ENCODE measurements at regions not wholly inside any gene's neighbourhood (a gene's known extent, or its start where the extent isn't known, plus 50 kb on each side); places are given as distances from the start of the nearest gene placed in this dataset.

DNA sequence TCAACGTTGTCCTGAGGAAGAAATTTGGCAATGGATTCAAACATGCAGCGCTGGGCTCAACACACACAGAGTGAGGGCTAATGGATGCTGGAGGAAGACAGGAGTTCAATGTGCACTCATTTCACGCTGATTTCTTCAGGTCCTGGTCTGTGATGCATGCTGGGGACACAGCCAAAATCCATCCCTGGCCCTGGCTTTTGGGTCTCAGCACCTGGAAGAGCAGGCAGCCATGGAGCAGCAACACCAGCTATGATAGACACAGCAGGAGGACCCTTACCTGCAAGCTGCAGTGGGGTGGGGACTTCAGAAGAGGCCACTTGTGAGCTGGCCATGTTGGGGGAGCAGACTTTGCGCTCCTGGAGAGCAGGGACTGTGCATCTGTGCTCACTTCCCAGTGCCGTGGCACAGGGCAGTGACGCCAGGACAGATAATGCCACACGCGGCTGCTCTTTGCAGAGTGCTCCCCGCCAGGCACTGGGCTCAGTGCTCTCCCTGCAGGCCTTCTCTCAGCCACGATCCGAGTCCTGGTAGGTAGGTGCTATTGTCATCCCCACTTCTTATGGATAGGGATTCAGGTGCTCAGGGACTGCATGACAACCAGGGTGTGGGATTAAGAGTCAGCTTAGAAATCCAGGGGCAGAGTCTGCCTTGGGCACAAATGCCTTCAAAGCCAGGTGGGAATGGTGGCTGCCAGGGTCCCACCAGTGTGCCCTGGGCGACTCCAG, 138.8 kb upstream of the UNC5B start:
- DNase-seq = no peak

DNA sequence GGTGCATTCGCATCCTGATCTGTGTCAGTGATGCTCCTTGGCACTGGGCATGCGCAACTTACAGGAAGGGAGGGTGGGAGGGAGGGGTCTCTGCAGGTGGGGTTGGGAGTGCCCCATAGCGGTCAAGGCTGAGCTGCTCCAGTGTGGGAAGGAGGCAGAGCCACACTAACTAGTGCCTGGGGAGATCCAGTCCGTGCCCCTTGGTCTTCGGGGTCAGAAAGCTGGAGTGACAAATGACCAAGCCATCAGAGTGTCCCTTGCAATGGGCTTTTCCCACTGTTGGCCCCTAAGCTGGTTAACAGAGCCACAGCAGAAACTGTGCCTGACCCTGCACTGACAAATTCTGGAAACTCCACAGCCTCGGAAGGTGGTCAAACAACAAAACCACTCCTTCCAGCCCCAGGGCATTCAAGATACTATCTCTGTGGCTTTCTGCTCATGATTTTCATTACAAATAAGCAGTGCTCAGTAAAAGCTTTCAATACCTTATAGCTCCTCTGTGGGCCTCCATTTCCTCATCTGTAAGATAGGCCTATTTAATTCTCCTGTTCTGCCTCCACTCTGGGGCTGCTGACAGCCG, 138.1 kb upstream of the UNC5B start:
- DNase-seq = no peak

DNA sequence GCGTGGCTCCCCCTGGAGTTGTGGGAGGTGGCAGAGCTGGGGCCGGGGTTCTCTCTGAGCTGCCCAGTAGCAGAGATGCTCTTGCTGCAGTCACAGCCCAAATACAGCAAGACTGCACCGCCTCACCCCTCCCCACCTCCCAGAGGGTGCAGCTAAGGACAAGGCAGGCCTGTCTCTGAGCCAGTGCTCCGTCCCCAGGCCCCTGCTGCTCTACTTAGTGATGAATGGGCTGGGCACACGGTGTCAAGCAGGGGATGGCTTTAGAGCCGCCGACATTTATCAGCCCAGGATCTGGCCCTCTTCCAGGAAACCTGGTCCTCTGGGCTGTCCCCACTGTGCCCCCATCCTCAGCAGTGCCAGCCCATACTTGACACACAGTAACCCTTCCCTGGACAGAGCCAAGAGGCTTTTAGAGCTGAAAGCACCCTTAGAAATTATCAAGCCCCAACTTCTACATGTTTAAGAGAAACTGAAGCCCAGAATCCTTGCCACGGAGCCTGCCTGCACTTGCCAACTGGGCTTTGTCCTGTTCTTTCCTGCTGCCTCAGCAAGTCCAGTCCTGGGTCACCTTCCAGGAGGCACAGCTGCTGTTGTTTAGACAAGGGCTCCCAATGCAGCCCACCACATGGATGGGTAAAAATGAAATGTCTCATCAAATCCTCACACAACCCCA, 137.1 kb upstream of the UNC5B start:
- DNase-seq = no peak

DNA sequence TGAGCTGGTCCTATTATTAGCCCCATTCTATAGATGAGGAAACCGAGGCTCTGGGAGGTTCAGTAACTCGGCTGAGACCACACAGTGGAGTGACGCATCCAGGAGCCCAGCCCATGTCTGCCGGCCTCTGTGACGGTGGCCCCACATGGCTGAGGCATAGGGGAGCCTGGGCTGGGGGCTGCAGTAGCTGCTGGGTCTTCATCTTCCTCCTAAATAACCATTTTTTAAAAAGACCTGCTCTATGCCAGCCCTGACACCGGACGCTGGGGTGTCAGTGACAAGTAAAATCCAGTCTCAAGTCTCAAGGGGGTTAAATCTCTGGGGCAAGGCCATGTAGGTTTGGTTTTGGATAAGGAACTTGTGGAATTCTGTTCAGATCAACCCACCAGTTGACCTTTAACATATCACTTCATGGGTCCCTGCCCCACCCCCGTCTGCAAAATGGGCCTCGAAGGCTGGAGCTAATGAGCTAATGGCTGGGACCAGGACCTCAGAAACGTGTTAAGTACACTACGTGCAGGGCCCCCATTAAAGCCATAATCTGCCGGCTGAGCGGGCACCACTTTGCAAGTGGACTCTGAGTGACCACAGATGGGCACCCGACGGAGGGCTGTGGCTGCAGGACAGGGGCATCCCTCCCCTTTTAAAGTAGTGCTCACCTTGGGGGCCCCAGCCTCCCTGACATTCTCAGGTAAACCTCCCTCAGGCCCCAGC, 136.5 kb upstream of the UNC5B start:
- no peak for DNase-seq

DNA sequence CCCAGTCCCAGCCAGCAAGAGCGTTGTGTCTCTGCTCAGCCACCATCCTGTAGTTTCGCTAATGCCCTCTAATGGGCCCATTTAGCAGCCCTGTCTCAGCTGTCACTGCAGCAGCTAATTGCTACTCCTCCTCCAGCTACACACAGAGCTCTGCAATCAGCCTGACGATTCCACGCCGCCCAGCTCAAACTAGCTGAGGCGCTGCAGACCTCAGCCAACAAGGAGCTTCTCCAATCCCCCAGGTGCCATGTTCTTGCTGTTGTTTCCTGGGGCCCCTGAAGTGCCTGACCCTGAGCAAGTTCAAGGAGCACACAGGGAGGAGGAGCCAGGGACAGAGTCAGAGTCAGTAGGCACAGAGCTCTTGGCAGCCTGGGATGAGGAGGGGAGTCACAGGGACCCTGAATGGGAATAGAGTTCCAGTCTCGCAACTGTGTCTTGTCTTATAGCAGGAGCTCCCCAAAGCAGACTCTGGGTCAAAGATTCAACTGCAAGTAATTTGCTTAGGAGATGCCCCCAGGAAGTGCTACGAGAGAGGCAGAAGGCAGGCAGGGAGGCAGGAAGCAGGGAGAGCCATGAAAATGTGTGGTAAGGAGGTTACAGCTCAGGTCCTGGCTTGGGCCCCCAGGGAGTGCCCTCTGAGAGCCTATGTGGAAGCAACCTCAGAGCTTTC, 135.8 kb upstream of the UNC5B start:
- no peak for DNase-seq

DNA sequence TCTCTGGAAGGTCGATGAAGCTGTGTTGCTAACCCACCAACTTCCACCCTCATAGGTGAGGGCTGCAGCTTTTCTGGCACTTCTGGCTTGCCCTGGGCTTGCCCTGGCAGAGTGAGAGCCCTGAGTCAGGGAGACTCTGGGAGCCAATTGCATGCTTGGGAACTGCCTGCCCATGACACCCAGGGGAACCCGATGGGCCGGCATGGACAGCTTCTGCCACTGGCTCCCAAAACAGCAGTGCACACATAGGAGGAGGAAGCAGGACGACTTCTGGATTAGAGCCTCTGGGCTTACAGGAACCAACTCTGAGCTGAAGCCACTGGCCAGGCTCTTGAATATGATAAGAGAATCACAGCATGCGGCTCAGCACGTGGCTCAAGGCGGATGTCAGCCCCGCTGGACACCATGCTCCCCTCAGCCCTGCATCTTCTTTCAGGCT, 135.2 kb upstream of the UNC5B start:
- no peak for DNase-seq

DNA sequence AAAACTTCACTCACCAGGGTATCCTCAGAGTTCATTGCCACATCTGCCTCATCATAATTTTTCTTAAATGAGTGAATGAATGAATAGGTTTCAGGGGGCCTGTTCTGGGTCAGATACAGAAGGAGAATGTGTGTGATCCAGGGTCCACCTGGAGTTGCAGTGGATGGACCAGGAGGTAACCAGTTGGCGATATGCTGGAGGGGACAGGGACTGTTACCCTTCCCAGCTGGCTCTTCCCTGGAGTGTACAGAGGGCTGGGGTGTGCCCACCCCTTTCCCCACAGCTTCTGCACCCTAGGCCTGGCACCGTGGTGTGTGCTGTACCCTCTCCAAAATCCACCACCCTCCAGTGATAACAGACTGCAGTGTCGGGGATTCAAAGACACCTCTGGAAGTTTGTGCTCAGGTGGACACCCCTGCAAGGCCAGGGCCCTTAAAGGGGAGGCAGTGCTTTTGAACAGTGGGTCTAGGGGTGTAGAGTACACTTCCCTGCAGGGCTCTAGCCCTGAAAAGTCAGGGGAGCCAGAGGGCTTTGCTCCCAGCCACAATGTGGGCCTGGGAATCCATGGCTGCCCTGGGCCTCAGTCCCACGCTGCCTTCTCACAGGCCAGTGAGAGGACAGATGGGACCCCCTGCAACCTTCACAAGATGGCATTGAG, 134.4 kb upstream of the UNC5B start:
- no peak for DNase-seq

DNA sequence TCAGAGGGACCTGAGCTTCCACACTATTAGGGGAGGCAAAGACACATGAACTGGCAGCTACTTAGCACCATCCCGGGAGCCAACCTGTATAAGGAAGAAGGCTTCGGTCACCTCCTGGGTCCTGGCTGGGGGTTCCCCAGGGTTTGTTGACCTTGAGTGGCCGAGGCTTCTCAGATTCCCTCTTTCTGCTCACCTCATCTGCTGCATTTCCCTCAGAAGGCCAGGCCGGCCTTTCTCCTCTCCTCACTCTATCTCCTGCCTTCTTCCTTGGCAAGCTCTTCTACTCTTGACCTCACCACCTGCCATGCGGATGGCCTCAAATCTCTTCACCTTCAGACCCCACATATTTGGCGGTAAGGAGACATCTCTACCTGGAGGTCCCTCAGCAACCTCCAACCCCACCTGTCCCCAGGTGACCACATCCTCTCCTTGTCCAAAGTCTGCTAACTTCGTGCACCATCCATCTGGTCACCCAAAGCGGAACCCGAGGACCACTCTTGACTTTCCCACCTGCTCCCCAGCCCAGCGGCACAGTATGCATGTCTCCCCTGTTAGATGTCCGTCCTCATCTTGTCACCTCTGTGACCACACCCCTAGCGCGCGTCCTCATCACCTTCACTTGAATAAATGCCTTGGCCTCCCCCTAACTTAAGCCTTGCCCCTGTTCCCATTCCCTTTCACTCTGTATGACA, 133.8 kb upstream of the UNC5B start:
- DNase-seq = no peak

DNA sequence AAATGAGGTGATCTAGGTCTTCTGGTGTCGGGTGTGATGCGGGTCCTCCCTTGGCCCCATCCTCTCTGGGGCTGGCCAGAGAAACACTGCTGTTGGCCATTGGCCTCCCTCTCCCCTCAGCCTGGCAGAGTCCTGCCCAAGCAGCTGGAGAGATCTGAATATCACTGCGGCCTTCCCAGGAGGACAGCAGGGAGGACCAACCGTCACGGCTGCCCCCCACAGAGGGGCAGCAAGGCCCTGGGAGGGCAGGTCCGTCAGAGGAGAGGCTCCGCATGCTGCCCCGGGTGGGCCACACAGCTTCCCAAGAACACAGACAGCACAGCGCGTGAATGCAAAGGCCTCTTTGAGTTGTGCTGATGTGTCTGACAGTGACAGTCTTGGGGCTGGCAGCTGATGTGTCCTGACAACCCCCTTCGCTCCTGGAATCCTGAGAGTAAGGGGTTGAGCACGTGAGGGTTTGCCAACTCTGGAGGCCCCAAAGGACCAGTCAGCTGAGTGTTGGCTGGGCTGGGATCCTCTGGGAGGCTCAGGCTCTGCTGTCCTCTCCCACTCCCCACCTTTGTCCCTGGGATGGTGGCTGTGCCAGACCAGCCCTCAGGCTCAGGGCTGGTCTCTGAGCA, 132.5 kb upstream of the UNC5B start:
- no peak for DNase-seq

DNA sequence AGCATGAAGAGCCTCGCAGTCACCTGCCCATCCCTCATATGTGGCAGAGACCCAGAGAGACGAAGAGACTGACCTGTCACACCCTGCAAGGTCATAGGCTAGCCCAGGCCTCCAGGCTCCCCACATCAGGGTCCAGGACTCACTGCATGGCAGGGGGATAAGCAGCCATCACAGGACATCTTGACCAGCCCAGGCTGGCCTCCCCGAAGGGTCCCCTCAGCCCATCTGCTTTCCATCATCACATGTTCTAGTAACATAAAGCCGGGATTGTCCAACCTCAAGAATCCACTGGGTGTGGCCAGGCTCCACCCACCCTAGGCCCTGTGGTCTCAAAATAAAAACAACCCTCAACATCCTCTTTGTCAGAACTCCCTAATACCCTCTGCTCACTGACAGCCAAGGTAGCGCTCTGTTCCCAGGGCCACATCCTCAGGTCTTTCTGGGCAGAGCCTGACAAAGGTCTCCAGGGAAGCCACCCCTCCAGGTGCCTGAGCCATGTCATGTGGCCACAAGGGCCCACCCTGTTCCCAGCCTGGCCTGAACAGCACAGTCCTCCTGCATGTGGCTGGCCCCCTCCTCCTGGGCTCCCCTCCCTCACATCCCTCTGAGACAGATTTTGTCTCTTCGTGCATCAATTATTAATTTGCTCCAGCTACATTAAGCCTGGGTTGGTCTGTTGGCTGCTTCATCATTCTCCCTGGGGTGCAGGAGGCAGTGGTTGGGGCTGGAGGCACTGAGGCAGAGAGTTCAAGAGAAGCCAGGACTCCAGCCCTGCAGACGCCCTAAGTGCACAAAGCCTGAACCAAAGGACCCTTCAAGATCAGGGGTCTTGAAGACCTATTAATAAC, 131.8 kb upstream of the UNC5B start:
- no peak for DNase-seq

DNA sequence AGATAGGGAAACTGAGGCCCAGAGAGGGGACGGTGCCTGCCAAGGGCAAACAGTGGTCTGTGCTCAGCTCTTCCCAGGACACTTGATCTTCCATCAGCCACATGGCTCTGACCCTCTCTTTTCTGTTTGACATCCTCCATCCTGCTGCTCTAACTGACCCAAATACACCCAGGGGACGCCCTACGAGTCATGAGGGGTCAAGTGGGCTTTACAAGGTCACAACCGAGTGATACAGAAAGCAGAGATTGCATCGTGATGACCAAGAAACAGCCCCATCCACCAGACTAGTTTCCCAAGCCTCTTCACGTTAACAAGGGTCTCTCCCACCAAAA, 131.2 kb upstream of the UNC5B start:
- no peak for DNase-seq

DNA sequence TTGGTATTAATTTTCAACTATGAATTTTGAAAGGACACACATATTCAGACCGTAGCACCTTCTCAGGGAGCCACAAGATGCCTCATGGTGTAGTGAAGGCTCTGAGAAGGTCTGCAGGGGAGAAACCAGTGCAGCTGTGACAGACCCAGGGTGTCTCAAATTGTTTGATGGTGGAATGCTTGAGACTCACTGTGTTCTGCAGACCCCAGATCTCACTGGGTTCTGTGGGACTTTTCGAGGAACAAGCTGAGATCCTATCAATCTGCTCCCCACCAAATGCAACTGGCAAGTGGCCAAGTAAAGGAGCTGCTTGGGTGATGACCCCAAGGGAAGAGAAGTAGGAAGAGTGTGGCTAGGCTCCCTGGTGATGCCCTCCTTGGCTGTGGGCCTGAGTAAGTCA, 130.5 kb upstream of the UNC5B start:
- DNase-seq = no peak

DNA sequence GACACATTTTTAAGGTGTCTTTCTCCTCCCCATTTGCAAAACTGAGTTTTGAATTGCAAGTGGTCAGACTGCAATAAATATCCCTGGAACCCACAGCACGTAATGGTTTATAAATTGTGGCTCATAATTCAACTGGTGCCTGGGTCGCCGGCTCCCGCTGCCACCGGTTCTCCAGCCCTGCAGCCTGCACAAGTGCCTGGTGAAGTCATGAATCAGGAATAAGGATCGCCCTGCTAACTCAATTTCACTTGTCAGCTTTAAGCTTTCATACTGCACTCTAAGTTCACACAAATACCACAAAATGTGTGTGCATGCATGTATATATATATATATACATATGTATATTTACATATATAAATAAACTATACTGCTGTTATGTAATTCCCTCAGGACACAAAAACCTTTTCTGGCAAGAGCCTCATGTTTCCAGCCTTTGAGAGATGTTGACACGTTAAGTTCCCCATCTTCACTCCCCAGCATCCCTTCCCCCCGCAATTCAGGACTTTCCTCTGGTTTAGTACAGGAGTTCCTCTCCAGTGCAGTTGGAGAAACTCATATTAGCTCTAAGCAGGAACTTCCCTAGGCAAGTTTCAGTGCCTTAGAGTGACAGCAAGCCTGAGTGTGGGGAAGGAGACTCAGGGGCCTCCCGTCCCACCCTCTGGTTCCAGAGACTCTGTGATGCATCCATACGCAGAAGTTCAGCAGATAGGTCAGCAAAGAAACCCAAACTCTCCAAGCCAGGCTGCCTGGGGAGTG, 129.2 kb upstream of the UNC5B start:
- DNase-seq = no peak

DNA sequence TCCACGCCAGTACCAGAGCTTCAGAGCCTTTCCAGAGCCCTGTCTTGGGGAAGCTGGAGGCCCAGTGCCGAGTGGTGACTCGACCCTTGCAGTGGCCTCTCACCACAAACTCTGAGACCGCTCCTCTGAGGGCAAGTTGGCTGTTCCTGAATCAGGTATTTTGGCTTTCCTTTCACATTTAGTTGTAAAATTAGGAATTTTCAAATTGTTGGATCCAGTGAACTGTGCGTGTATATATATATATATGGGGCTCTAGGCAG, 128.7 kb upstream of the UNC5B start:
- no peak for DNase-seq

DNA sequence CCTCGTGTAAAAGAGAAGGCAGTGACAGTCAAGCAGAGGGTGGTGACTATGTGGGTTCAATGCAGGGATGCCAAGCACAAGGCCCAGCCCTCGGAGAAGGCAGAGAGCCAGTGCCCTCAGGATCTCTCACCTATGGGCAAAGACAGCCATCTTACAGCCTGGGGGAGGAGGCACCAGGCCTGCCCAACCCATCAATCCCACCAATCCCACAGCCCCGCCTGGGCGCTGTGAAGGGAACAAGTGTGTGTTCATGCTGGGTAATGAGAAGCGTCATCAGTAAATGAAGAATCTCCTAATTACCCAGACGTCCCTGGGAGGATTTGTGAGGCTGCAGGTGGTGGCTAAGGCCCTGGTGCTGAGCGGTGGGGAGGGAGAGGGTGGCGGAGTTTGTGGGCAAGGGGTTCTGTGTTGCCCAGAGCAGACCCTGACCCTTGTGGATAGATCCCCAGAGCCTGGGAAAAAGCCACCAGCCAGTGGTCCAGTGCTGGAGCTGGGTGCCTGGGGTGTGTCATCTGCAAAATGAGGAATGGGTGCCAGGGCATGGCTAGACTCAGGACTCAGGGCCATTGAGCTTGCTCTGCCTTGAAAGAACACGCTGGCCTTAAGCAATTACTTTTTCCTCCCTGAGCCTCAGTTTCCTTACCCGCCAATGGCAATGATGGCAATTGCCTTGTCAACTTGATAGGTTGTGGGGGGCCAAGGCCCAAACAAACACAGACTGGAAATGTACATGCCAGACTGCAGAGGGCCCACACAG, 128.1 kb upstream of the UNC5B start:
- no peak for DNase-seq

DNA sequence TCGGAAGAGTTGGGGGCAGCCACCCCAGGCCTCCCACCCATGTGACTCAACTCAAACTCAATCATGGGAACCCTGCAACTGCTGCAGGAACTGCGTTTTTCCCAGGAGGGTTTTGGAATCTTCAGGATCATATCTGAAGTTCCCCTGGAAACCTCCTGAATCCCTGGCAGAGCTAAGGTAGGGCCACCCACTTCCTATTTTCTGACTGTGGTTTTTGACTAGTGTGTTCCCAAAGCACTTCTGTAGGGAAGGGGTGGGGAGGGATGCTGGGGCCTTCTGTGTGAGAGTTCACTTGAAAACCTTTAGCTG, 127.6 kb upstream of the UNC5B start:
- no peak for DNase-seq

DNA sequence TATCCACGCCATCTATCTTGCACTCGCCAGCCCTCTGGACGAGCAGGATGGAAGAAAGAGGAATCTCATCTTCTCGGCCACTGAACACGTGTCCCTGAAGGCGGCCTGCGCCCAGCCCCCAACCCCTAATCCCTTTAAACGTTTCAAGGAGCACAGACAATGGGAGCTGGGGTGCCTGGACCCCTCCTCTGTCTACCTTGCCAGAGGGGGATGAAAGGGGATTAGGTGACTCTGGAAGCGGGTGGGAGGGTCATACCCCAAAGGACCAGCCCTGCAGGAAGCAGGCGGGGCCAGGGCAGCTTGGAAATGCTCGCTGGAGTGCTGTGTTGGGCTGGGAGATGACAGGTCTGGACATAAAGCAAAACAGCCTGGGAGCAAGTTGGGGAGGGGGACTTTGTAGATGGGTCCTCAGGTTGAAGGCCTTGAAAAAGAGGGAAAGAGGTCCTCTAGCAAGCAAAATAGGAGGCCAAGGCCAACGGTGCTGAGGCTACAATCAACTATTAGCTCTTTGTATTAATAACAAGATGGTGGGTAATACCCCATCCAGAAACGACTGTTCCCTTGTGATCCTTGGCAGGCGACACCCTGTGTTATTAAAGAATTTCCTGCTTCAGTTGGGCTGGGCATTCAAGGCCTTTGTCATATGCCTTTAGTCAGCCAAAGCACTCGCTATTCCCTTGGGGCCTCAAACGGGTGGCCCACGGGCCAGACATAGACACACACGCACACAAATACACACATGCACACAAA, 126.5 kb upstream of the UNC5B start:
- no peak for DNase-seq

DNA sequence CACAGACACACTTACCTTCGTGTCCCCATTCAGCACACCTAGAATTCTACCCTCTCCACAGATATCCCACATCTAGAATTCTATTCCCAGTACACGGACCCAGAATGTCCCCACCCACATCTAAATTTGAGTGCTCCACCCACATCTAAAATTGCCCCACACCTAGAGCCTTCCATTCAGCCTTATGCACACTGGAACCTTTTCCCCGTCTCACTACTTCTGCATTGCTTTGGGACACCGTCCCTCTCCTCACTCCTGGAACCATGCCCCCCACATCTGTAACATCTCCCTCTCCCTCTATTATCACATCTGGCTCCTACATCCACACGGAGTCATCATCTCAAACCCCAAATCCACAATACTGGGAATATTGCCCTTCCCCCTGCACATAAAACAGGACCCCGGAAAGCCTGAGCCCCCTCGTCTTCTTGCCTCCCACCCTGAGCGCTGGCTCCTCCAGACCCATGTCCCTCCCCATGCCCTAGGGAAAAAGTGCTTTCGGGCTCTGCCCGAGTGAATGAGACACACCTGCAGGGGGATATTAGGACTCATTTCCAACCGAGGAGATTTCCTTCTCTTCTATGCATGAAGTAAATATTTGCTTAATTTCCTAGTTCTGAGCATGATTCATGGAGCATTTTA, 125.8 kb upstream of the UNC5B start:
- no peak for DNase-seq

Measured in NCI-H1092 (cell line).